Mesodermal cell (in vitro differentiated cells): ENCODE measurements at regions not wholly inside any gene's neighbourhood (a gene's known extent, or its start where the extent isn't known, plus 50 kb on each side); places are given as distances from the start of the nearest gene placed in this dataset.

ENCODE experiments used
- H3K27ac ChIP-seq: 2 replicates; pipeline ENCODE4 v1.7.0; 2013; ENCODE audit warnings: mild to moderate bottlenecking, low read depth, low read length, moderate library complexity; ENCODE audit not compliant: severe bottlenecking
- H3K36me3 ChIP-seq: 2 replicates; pipeline ENCODE4 v1.7.1; 2013; ENCODE audit warnings: mild to moderate bottlenecking, low read length, moderate library complexity; ENCODE audit not compliant: control insufficient read depth, insufficient read depth
- H3K4me1 ChIP-seq: one replicate; pipeline ENCODE4 v1.7.1; 2013; ENCODE audit warnings: mild to moderate bottlenecking, low read length; ENCODE audit not compliant: insufficient read depth, control insufficient read depth, poor library complexity, severe bottlenecking
- H3K4me3 ChIP-seq: 2 replicates; pipeline ENCODE4 v1.7.0; 2013; ENCODE audit warnings: low read length, control low read depth, mild to moderate bottlenecking; ENCODE audit not compliant: insufficient read depth, poor library complexity, severe bottlenecking; ENCODE audit errors: extremely low read depth
- H3K9me3 ChIP-seq: 2 replicates; pipeline ENCODE4 v1.7.1; 2013; ENCODE audit warnings: mild to moderate bottlenecking, low read length, moderate library complexity; ENCODE audit not compliant: control insufficient read depth
- WGBS, 2 experiments: methylation state at CpG; one replicate each; pipeline ENCODE4 v1.1.5; 2013; ENCODE audit warnings: missing lambda C conversion rate in 2 of 2; ENCODE audit not compliant: insufficient coverage in 2 of 2; 5-methylcytosine and 5-hydroxymethylcytosine counted together

GRCh38 chr3:177552051-177552450 is 354.8 kb upstream of the TBL1XR1 start:
- H3K4me3 ChIP-seq = no peak overlapping the region
- WGBS, 2 experiments = no CpG with 5 or more reads among the region's 1 CpG
- no peaks in the 10 kb centered on the region for H3K4me1 ChIP-seq
- H3K36me3 ChIP-seq = no peaks in the 10 kb centered on the region
- H3K9me3 ChIP-seq = no peaks in the 10 kb centered on the region
- H3K27ac ChIP-seq = no peak overlapping the region

- H3K4me3 ChIP-seq = no peak overlapping the region
- 92% methylated on average over 2 of the region's 2 CpGs; no CpG with 5 or more reads in 1 of the 2 experiments for WGBS, 2 experiments
- H3K4me1 ChIP-seq = no peaks in the 10 kb centered on the region
These were observed 355.7 kb upstream of the TBL1XR1 start for GRCh38 chr3:177553012-177553411.

GRCh38 chr3:177553579-177553978 is 356.3 kb upstream of the TBL1XR1 start:
- Histone ChIP-seq H3K4me3 (no peak overlapping the region), H3K27ac (no peak overlapping the region), H3K4me1 (no peaks in the 10 kb centered on the region), H3K36me3 (no peaks in the 10 kb centered on the region), H3K9me3 (no peaks in the 10 kb centered on the region)
- 88% methylated on average over 1 of the region's 2 CpGs; no CpG with 5 or more reads in 1 of the 2 experiments for WGBS, 2 experiments

More at GRCh38 chr3:177553012-177553411, 355.7 kb upstream of the TBL1XR1 start:
- Histone ChIP-seq H3K9me3 (no peaks in the 10 kb centered on the region), H3K36me3 (no peaks in the 10 kb centered on the region), H3K27ac (no peak overlapping the region)

GRCh38 chr3:177554895-177555759 is 357.8 kb upstream of the TBL1XR1 start:
- no peaks in the 10 kb centered on the region for H3K36me3 ChIP-seq
- H3K4me3 ChIP-seq = no peak overlapping the region
- no peaks in the 10 kb centered on the region for H3K4me1 ChIP-seq
- WGBS, 2 experiments = 33 to 70% methylated on average over 1 to 2 of the region's 2 CpGs
- no peak overlapping the region for H3K27ac ChIP-seq
- no peaks in the 10 kb centered on the region for H3K9me3 ChIP-seq

- Histone ChIP-seq H3K27ac (no peak overlapping the region), H3K36me3 (no peaks in the 10 kb centered on the region), H3K4me3 (no peak overlapping the region), H3K9me3 (no peaks in the 10 kb centered on the region), H3K4me1 (no peaks in the 10 kb centered on the region)
- 92 to 100% methylated on average over 1 to 2 of the region's 3 CpGs for WGBS, 2 experiments
These were observed 360.3 kb upstream of the TBL1XR1 start for GRCh38 chr3:177557548-177557947.

GRCh38 chr3:177561365-177561764 is 364.1 kb upstream of the TBL1XR1 start:
- H3K9me3 ChIP-seq = no peaks in the 10 kb centered on the region
- no peak overlapping the region for H3K27ac ChIP-seq
- no peaks in the 10 kb centered on the region for H3K4me1 ChIP-seq
- no peak overlapping the region for H3K4me3 ChIP-seq
- H3K36me3 ChIP-seq = no peaks in the 10 kb centered on the region
- WGBS, 2 experiments = 91 to 93% methylated on average over 4 to 5 of the region's 5 CpGs

GRCh38 chr3:177561769-177562392 is 364.6 kb upstream of the TBL1XR1 start:
- no peaks in the 10 kb centered on the region for H3K36me3 ChIP-seq
- 86 to 89% methylated on average over 6 to 8 of the region's 8 CpGs for WGBS, 2 experiments

GRCh38 chr3:177563243-177563780 is 366.0 kb upstream of the TBL1XR1 start:
- Histone ChIP-seq H3K4me3 (no peak overlapping the region), H3K4me1 (no peaks in the 10 kb centered on the region), H3K9me3 (no peaks in the 10 kb centered on the region), H3K36me3 (no peaks in the 10 kb centered on the region), H3K27ac (no peak overlapping the region)
- no CpG with 5 or more reads among the region's 3 CpGs for WGBS, 2 experiments

More at GRCh38 chr3:177561769-177562392, 364.6 kb upstream of the TBL1XR1 start:
- no peaks in the 10 kb centered on the region for H3K9me3 ChIP-seq
- H3K27ac ChIP-seq = no peak overlapping the region
- no peak overlapping the region for H3K4me3 ChIP-seq
- H3K4me1 ChIP-seq = no peaks in the 10 kb centered on the region

GRCh38 chr3:177563792-177564191 is 366.5 kb upstream of the TBL1XR1 start:
- Histone ChIP-seq H3K27ac (no peak overlapping the region), H3K36me3 (no peaks in the 10 kb centered on the region), H3K4me3 (no peak overlapping the region), H3K9me3 (no peaks in the 10 kb centered on the region), H3K4me1 (no peaks in the 10 kb centered on the region)
- WGBS, 2 experiments = 78% methylated on average over 1 of the region's 3 CpGs; no CpG with 5 or more reads in 1 of the 2 experiments

- Histone ChIP-seq H3K4me3 (no peak overlapping the region), H3K4me1 (no peaks in the 10 kb centered on the region), H3K36me3 (no peaks in the 10 kb centered on the region), H3K27ac (no peak overlapping the region), H3K9me3 (no peaks in the 10 kb centered on the region)
- 100% methylated on average over 1 to 2 of the region's 2 CpGs for WGBS, 2 experiments
These were observed 368.7 kb upstream of the TBL1XR1 start for GRCh38 chr3:177565981-177566380.
